H1 (cell line): ENCODE measurements at regions not wholly inside any gene's neighbourhood (a gene's known extent, or its start where the extent isn't known, plus 50 kb on each side); places are given as distances from the start of the nearest gene placed in this dataset.

Experiments used
- CBX5 ChIP-seq: fragments of 300-800, 300-1000 bp; sonication (generic); IDR thresholded peaks from 2 replicates; pipeline ENCODE4 v1.7.1; 2016; ENCODE audit warnings: antibody characterized with exemption, low read length, low read depth
- CREB1 ChIP-seq: IDR thresholded peaks from 2 replicates; pipeline ENCODE4 v1.6.1; 2012; ENCODE audit warnings: inconsistent platforms
- FOSL1 ChIP-seq: IDR thresholded peaks from 2 replicates; pipeline ENCODE4 v1.6.1; 2011; ENCODE audit warnings: mild to moderate bottlenecking, low read depth, low read length, moderate library complexity; ENCODE audit not compliant: insufficient read depth
- GABPA ChIP-seq: IDR thresholded peaks from 2 replicates; pipeline ENCODE4 v1.6.1; 2011; ENCODE audit warnings: mild to moderate bottlenecking, low read length, moderate library complexity, borderline replicate concordance; ENCODE audit not compliant: insufficient read depth
- POLR2AphosphoS5 ChIP-seq: IDR thresholded peaks from 2 replicates; pipeline ENCODE4 v1.6.1; 2011; ENCODE audit warnings: low read depth, low read length
- RBBP5 ChIP-seq: IDR thresholded peaks from 2 replicates; pipeline ENCODE4 v1.7.1; 2012; ENCODE audit warnings: low read depth, mild to moderate bottlenecking, inconsistent platforms, low read length, moderate library complexity, borderline replicate concordance

DNA sequence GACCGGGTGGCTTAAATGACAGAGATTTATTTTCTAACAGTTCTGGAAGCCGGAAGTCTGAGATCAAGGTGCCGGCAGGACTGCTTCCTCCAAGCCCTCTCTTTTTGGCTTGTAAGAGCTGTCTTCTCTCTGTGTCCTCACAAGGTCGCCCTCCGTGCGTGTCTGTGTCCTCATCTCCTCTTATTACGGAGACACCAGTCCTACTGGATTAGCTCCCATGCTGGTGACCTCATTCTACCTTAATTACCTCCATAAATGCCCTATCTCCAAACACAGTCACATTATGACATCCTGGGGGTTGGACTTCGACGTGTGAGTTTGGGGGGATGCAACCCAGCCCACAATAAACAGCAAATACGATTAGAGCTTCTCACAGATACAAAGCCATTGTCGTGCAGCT is 161.5 kb downstream of the FOXL1 start (continued):
- no peak for TF ChIP-seq CBX5
- no peak for TF ChIP-seq RBBP5
- TF ChIP-seq GABPA = no peak
- no peak for TF ChIP-seq POLR2AphosphoS5
- no peak for TF ChIP-seq FOSL1
- no peak for TF ChIP-seq CREB1
